Activated CD8-positive, alpha-beta T cell treated with anti-CD3 and anti-CD28 coated beads for 36 hours (primary cell): ENCODE measurements at regions not wholly inside any gene's neighbourhood (a gene's known extent, or its start where the extent isn't known, plus 50 kb on each side); places are given as distances from the start of the nearest gene placed in this dataset.

ENCODE experiments used
- ATAC-seq: fragments of 200-7000 bp; cut with Tn5 transposase; one replicate; pipeline ENCODE4 v1.10.0; 2021; ENCODE audit warnings: mild to moderate bottlenecking, moderate library complexity
- CTCF ChIA-PET: fragments of 350-600 bp; sonication (Branson Sonifier 250); formaldehyde crosslinking; loops from one replicate; lab custom pipeline; 2021; ENCODE audit warnings: antibody characterized with exemption; lab: Charles Lee
- POLR2A ChIA-PET: fragments of 350-600 bp; sonication (Branson Sonifier 250); formaldehyde crosslinking; loops from one replicate; lab custom pipeline; 2021; ENCODE audit warnings: antibody characterized with exemption; lab: Charles Lee
- DNase-seq: peaks from one replicate; pipeline ENCODE4 v3.0.0-alpha.2; 2020
- H3K27ac Mint-ChIP-seq: one replicate; pipeline ENCODE4 v1.8.0; 2021; ENCODE audit warnings: mild to moderate bottlenecking, mixed read lengths
- H3K27me3 Mint-ChIP-seq: one replicate; pipeline ENCODE4 v1.8.0; 2021; ENCODE audit warnings: mixed read lengths
- H3K36me3 Mint-ChIP-seq: one replicate; pipeline ENCODE4 v1.8.0; 2021; ENCODE audit warnings: low read depth, mixed read lengths
- H3K4me1 Mint-ChIP-seq: one replicate; pipeline ENCODE4 v1.8.0; 2021; ENCODE audit warnings: low read depth, mixed read lengths
- H3K4me3 Mint-ChIP-seq: one replicate; pipeline ENCODE4 v1.8.0; 2021; ENCODE audit warnings: mild to moderate bottlenecking, moderate library complexity, mixed read lengths
- H3K9me3 Mint-ChIP-seq: one replicate; pipeline ENCODE4 v1.8.0; 2021; ENCODE audit warnings: mixed read lengths
- intact Hi-C: fragments of 100-400 bp; cut with micrococcal nuclease; formaldehyde crosslinking; loops from one replicate; pipeline ENCODE4 v1.10.0; 2022
- TF ChIP-seq, protein P1 (sequence below): fragments of 200-600 bp; IDR thresholded peaks from one replicate; pipeline ENCODE4 v1.8.0; 2022; ENCODE audit warnings: antibody characterized with exemption, mild to moderate bottlenecking

DNA sequence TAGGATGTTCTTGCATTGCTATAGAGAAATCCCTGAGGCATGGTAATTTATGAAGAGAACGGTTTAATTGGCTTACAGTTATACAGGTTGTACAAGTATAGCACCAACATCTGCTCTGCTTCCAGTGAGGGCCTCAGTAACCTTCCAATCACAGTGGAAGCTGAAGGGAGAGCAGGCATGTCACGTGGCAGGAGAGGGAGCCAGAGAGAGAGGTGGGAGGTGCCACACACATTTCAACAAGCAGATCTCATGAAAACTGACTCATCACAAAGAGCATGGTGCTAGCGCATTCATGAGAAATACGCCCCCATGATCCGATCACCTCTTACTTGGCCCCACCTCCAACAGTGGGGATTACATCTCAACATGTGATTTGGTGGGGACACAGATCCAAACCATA is 871.2 kb downstream of the TFAP2A start:
- intact Hi-C loops: loop anchor here (10.0 kb wide), 1 partner anchor 891 kb away; no protein-coding TSS in a partner anchor
- no peak for ATAC-seq
- H3K4me1 Mint-ChIP-seq: no peaks in the 10 kb centered on the region
- no peaks in the 10 kb centered on the region for H3K27me3 Mint-ChIP-seq
- H3K27ac Mint-ChIP-seq: no peak overlapping the region
- H3K36me3 Mint-ChIP-seq: no peaks in the 10 kb centered on the region
- no peak for DNase-seq
- H3K9me3 Mint-ChIP-seq: no peaks in the 10 kb centered on the region
- TF ChIP-seq, protein P1, sequence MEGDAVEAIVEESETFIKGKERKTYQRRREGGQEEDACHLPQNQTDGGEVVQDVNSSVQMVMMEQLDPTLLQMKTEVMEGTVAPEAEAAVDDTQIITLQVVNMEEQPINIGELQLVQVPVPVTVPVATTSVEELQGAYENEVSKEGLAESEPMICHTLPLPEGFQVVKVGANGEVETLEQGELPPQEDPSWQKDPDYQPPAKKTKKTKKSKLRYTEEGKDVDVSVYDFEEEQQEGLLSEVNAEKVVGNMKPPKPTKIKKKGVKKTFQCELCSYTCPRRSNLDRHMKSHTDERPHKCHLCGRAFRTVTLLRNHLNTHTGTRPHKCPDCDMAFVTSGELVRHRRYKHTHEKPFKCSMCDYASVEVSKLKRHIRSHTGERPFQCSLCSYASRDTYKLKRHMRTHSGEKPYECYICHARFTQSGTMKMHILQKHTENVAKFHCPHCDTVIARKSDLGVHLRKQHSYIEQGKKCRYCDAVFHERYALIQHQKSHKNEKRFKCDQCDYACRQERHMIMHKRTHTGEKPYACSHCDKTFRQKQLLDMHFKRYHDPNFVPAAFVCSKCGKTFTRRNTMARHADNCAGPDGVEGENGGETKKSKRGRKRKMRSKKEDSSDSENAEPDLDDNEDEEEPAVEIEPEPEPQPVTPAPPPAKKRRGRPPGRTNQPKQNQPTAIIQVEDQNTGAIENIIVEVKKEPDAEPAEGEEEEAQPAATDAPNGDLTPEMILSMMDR: no peak
- ChIA-PET CTCF (no interaction called here), POLR2A (no interaction called here)
- no peak overlapping the region for H3K4me3 Mint-ChIP-seq

DNA sequence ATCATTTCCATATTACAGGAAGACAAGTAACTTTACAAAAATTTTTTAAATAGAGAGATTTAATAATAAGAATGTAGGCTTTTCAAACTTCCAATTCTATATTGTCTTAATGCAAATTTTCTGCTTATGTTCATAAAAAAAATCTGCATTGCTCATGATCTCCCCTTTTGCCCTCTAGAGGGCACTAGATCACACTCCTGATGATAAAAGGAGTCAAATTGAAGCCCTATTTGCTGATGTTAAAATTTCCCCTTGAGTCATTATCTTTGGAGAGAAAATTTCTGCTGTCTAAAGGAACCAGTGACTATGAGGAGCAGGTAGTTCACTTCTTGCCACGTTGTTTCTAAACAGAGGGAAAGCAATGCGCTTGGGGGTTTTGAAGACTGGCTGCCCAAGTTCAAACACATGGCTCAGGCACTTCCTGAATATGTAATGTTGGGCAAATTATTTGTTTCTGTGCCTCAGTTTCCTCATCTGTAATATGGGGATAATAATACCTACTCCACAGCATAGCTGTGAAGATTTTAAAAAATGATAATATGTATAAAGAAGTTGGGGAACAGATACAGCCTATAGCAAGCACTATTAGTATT is 874.2 kb downstream of the TFAP2A start:
- H3K36me3 Mint-ChIP-seq: no peaks in the 10 kb centered on the region
- DNase-seq (peak; percentile 12), ATAC-seq (peak; percentile 51)
- TF ChIP-seq, protein P1: peak; percentile 36
- ChIA-PET CTCF (interaction anchor here (1.6 kb wide), 1 partner anchor 889 kb away, joined by 4 read pairs; no protein-coding TSS in a partner anchor), POLR2A (no interaction called here)
- peaks cover 1% of the 10 kb centered on the region for H3K9me3 Mint-ChIP-seq
- H3K4me3 Mint-ChIP-seq: no peak overlapping the region
- intact Hi-C loops: loop anchor here (10.0 kb wide), 1 partner anchor 894 kb away; no protein-coding TSS in a partner anchor
- no peak overlapping the region for H3K27ac Mint-ChIP-seq
- H3K4me1 Mint-ChIP-seq: no peaks in the 10 kb centered on the region
- no peaks in the 10 kb centered on the region for H3K27me3 Mint-ChIP-seq

DNA sequence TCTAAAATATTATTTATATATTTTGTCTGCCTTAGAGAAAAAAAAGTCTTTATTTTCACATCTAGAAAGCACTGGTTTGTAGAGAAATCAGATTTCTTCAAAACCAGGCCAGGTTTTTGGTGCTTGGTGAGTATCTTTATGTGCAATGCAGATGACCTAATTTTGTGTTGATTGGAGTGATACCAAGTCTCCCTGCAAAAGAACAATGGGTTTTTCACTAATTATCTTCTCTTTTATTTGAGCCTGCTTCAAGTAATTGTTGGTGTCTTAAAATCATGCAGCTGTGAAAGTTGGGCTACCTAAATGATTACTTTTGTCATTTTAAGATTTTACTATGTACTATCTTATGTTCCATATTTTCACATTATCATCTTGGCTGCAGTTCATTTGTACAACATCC is 874.7 kb downstream of the TFAP2A start:
- Mint-ChIP-seq H3K27me3 (no peaks in the 10 kb centered on the region), H3K4me1 (no peaks in the 10 kb centered on the region), H3K36me3 (no peaks in the 10 kb centered on the region), H3K9me3 (peaks cover 1% of the 10 kb centered on the region), H3K4me3 (no peak overlapping the region), H3K27ac (no peak overlapping the region)
- TF ChIP-seq, protein P1: no peak
- DNase-seq (no peak), ATAC-seq (no peak)
- intact Hi-C loops: loop anchor here (10.0 kb wide), 1 partner anchor 895 kb away; no protein-coding TSS in a partner anchor
- CTCF ChIA-PET: no interaction called here
- POLR2A ChIA-PET: no interaction called here

DNA sequence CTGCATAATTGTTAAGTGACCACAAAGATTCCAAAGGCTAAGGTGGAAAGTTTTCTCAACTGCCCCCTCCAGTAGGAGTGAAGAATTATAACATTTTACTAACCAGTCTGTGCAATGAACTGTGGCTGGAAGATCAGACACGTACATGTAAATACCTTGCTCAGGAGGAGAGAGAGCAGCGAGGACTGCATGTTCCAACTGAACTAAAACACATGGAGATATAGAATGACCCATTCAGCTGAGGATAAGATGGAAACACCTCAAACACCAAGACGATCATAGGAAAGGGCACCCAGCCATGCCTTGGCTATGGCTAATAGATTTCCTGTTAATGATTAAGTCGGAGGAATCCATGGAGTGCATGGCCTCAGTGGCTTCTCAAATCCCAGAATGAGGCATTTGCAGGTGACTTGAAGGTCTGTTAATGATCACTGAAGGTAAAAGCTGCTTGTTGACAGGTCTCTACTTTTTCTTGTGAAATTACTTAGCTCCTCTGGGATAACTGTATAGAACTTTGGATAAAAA is 875.6 kb downstream of the TFAP2A start:
- Mint-ChIP-seq H3K36me3 (no peaks in the 10 kb centered on the region), H3K9me3 (peaks cover 1% of the 10 kb centered on the region), H3K4me1 (no peaks in the 10 kb centered on the region), H3K27me3 (no peaks in the 10 kb centered on the region), H3K4me3 (no peak overlapping the region), H3K27ac (no peak overlapping the region)
- intact Hi-C loops: no loop called here
- DNase-seq (no peak), ATAC-seq (no peak)
- TF ChIP-seq, protein P1: no peak
- ChIA-PET POLR2A (no interaction called here), CTCF (no interaction called here)

DNA sequence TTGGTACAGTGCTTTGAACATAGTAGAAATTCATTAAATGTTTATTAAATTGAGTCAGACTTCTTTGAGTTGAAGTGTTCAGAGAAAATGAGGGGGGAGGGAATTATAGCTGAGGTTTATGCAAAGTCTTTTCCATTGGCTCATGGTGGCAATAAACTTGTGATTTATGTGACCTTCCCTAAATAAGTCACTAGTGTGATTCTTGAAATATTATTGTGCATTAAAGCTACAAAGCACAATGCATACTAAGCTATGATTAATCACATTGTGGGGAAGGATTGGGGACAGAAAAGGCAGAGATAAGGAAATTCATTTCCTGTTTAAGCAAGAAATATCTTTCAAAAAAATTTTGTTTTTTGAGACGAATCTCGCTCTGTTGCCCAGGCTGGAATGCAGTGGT is 877.5 kb downstream of the TFAP2A start:
- Mint-ChIP-seq H3K4me1 (no peaks in the 10 kb centered on the region), H3K27me3 (no peaks in the 10 kb centered on the region), H3K9me3 (peaks cover 1% of the 10 kb centered on the region), H3K27ac (no peak overlapping the region), H3K36me3 (no peaks in the 10 kb centered on the region), H3K4me3 (no peak overlapping the region)
- intact Hi-C loops: no loop called here
- POLR2A ChIA-PET: no interaction called here
- CTCF ChIA-PET: no interaction called here
- DNase-seq (no peak), ATAC-seq (no peak)
- TF ChIP-seq, protein P1: no peak
